HCT116 (cell line): ENCODE measurements at regions not wholly inside any gene's neighbourhood (a gene's known extent, or its start where the extent isn't known, plus 50 kb on each side); places are given as distances from the start of the nearest gene placed in this dataset.

Experiments
- ATAC-seq: fragments of 200-7000 bp; cut with Tn5 transposase; 2 replicates; pipeline ENCODE4 v1.9.1; 2020; ENCODE audit warnings: mild to moderate bottlenecking, moderate library complexity
- BruUV-seq: library from RNA; stranded (reverse); fragments of 400-500 nt; replicated peaks from 2 replicates; lab custom pipeline; 2021; lab: Mats Ljungman, UMichigan
- CTCF ChIA-PET: fragments of 300-600 bp; sonication (Branson Sonifier 250); formaldehyde crosslinking; loops from one replicate; lab custom pipeline; 2021; ENCODE audit warnings: antibody characterized with exemption; lab: Charles Lee
- POLR2A ChIA-PET: fragments of 300-600, 350-600 bp; sonication (Branson Sonifier 250); formaldehyde crosslinking; loops from one replicate; lab custom pipeline; 2021; ENCODE audit warnings: antibody characterized with exemption; lab: Charles Lee
- RAD21 ChIA-PET, 2 experiments: fragments of 300-600 bp; sonication (Branson Sonifier 250); formaldehyde crosslinking; loops; one replicate each; lab custom pipeline; 2023; ENCODE audit warnings: low total read pairs in 2 of 2; ENCODE audit not compliant: uncharacterized antibody in 2 of 2, unreplicated experiment in 2 of 2, low non-redundant PET in 1 of 2; lab: Charles Lee
- DNase-seq: peaks from one replicate; pipeline ENCODE4 v3.0.0-alpha.2; 2010; ENCODE audit warnings: low read depth, low spot score
- H2AFZ ChIP-seq: fragments of 200-600 bp; shearing (Covaris generic), sonication (generic); 2 replicates; pipeline ENCODE4 v1.6.1; 2017; ENCODE audit warnings: low read depth, mixed run types, mixed read lengths, antibody characterized with exemption, low read length; ENCODE audit not compliant: poor library complexity, severe bottlenecking
- H3K27ac ChIP-seq: 2 replicates; pipeline ENCODE4 v1.5.1; 2012; ENCODE audit warnings: low read depth, low read length
- H3K27me3 ChIP-seq: fragments of 200-600 bp; sonication (generic); 2 replicates; pipeline ENCODE4 v1.6.1; 2016; ENCODE audit warnings: mixed run types, low read length, mixed read lengths; ENCODE audit not compliant: insufficient read depth
- H3K36me3 ChIP-seq, 2 experiments: fragments of 200-500 bp in 1 of 2; fragments of 200-600 bp in 1 of 2; sonication (Bioruptor generic) in 1 of 2; sonication (generic) in 1 of 2; 2 replicates each; pipeline versions ENCODE4 v1.5.1 to v1.6.1; 2014 to 2016; ENCODE audit warnings: low read length in 2 of 2, inconsistent platforms in 1 of 2, mixed read lengths in 1 of 2, mixed run types in 1 of 2; ENCODE audit not compliant: insufficient read depth in 2 of 2, control insufficient read depth in 1 of 2
- H3K4me1 ChIP-seq, 2 experiments: fragments of 200-600 bp in 1 of 2; sonication (generic) in 1 of 2; 2 replicates each; pipeline versions ENCODE4 v1.5.1 to v1.6.1; 2012 to 2017; ENCODE audit warnings: low read length in 2 of 2, inconsistent platforms in 1 of 2, mild to moderate bottlenecking in 1 of 2, mixed read lengths in 1 of 2, mixed run types in 1 of 2, moderate library complexity in 1 of 2; ENCODE audit not compliant: insufficient read depth in 2 of 2, control insufficient read depth in 1 of 2
- H3K4me2 ChIP-seq: fragments of 200-600 bp; sonication (generic); 2 replicates; pipeline ENCODE4 v1.6.1; 2017; ENCODE audit warnings: mixed run types, low read length, mixed read lengths
- H3K4me3 ChIP-seq, 2 experiments: fragments of 200-600 bp in 1 of 2; sonication (generic) in 1 of 2; replicated peaks in 1 of 2; 2 replicates each; pipeline ENCODE4 v1.5.1; 2011 to 2016; ENCODE audit warnings: low read length in 2 of 2, control low read depth in 1 of 2, low read depth in 1 of 2, mild to moderate bottlenecking in 1 of 2, mixed read lengths in 1 of 2, mixed run types in 1 of 2
- H3K79me2 ChIP-seq: fragments of 200-600 bp; sonication (generic); 2 replicates; pipeline ENCODE4 v1.6.1; 2017; ENCODE audit warnings: mild to moderate bottlenecking, mixed run types, low read length, moderate library complexity, mixed read lengths; ENCODE audit not compliant: insufficient read depth
- H3K9ac ChIP-seq: fragments of 200-600 bp; sonication (generic); 2 replicates; pipeline ENCODE4 v1.6.1; 2016; ENCODE audit warnings: low read length, mixed read lengths
- H3K9me2 ChIP-seq: fragments of 200-600 bp; sonication (generic), shearing (Covaris generic); 2 replicates; pipeline ENCODE4 v1.6.1; 2017; ENCODE audit warnings: mixed run types, mild to moderate bottlenecking, moderate library complexity; ENCODE audit not compliant: insufficient read depth
- H3K9me3 ChIP-seq, 2 experiments: fragments of 200-500 bp in 1 of 2; fragments of 200-600 bp in 1 of 2; sonication (Bioruptor generic) in 1 of 2; sonication (generic) in 1 of 2; 2 replicates each; pipeline ENCODE4 v1.6.1; 2014 to 2017; ENCODE audit warnings: low read length in 2 of 2, mixed read lengths in 2 of 2, inconsistent platforms in 1 of 2, low read depth in 1 of 2, mild to moderate bottlenecking in 1 of 2, mixed run types in 1 of 2, moderate library complexity in 1 of 2; ENCODE audit not compliant: control insufficient read depth in 1 of 2, insufficient read depth in 1 of 2
- H4K20me1 ChIP-seq: fragments of 200-600 bp; sonication (generic), shearing (Covaris generic); 2 replicates; pipeline ENCODE4 v1.6.1; 2017; ENCODE audit warnings: mixed run types, mild to moderate bottlenecking, moderate library complexity; ENCODE audit not compliant: insufficient read depth
- ATF3 ChIP-seq: IDR thresholded peaks from 2 replicates; pipeline ENCODE4 v1.6.1; 2012
- CEBPB ChIP-seq: IDR thresholded peaks from 2 replicates; pipeline ENCODE4 v1.6.1; 2012; ENCODE audit warnings: low read depth
- FOSL1 ChIP-seq: IDR thresholded peaks from 2 replicates; pipeline ENCODE4 v1.6.1; 2012; ENCODE audit warnings: low read depth
- JUND ChIP-seq: IDR thresholded peaks from 2 replicates; pipeline ENCODE4 v1.6.1; 2012
- YY1 ChIP-seq: IDR thresholded peaks from 2 replicates; pipeline ENCODE4 v1.6.1; 2011; ENCODE audit warnings: low read length, low read depth, moderate library complexity, mild to moderate bottlenecking; ENCODE audit not compliant: insufficient replicate concordance; ENCODE audit errors: extremely low read depth
- intact Hi-C: fragments of 100-400 bp; cut with micrococcal nuclease; formaldehyde crosslinking; loops from 2 replicates; pipeline ENCODE4 v1.10.0; 2022

DNA sequence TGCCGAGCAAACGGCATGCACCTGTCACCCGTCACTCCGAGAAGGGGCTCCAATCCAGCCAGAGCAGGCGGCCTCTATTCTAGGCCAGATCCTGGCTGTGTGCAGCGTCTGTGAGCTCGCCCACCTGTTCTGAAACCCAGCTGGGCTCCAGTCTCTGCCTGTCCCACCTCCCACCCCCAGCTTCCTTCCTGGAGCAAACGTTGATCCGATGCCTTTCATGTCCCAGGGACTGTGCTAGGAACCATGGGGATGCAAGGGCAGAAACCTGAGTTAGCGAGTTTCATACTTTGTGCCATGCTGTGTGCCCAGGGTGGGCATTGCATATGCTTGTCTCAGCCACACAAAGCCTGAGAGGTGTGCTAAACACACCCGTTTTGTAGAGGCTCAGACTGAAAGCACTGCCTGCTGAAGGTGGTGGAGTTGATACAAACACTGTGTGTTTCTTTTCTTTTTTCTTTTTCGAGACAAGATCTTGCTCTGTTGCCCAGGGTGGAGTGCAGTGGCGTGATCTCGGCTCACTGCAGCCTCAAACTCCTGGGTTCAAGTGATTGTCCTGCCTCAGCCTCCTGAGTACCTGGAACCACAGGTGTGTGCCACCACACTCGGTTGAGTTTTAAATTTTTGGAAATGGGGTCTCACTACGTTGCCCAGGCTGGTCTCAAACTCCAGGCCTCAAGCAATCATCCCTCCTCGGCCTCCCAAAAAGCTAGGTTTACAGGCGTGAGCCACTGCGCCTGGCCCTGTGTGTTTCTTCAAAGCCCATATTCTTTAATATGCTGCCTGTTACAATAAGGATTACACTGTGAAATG lies 84.1 kb upstream of the MED13L start:
- Histone ChIP-seq H3K79me2 (no peaks in the 10 kb centered on the region), H4K20me1 (no peaks in the 10 kb centered on the region), H3K4me2 (no peak overlapping the region), H3K27ac (no peak overlapping the region), H2AFZ (no peak overlapping the region), H3K9me3 (no peaks in the 10 kb centered on the region), H3K36me3 (no peaks in the 10 kb centered on the region), H3K27me3 (no peaks in the 10 kb centered on the region), H3K4me1 (peaks cover 25 to 36% of the 10 kb centered on the region in 2 experiments), H3K9me2 (no peaks in the 10 kb centered on the region), H3K4me3 (no peak overlapping the region), H3K9ac (no peak overlapping the region)
- BruUV-seq: no TSS peak
- CTCF ChIA-PET: no interaction called here
- intact Hi-C loops: no loop called here
- no peak for DNase-seq
- POLR2A ChIA-PET: no interaction called here
- no peak for TF ChIP-seq CEBPB
- no peak for TF ChIP-seq ATF3
- RAD21 ChIA-PET: no interaction called here
- no peak for ATAC-seq

DNA sequence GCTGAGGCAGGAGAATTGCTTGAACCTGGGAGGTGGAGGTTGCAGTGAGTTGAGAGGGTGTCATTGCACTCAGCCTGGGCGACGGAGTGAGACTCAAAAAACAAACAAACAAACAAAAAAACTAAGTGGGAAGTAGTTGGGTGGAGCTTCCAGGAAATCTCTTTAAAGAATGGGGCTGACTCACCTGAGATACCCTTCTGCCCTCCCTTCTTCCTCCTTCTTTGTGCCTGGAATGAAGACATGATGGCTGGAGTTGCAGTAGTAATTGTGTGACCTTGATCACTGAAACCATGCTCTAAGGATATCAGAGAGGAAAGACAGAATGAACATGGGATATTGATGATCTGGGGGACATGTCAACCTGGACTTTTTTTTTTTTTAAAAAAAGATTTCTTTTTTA lies 87.6 kb upstream of the MED13L start:
- H2AFZ ChIP-seq: peak overlapping the region; percentile 34
- no peak overlapping the region for H3K9ac ChIP-seq
- H3K9me3 ChIP-seq: no peaks in the 10 kb centered on the region
- DNase-seq (no peak), ATAC-seq (peak; percentile 56; the same call in 1 of the 2 replicates)
- POLR2A ChIA-PET: no interaction called here
- H3K4me3 ChIP-seq: no peak overlapping the region
- RAD21 ChIA-PET: no interaction called here
- intact Hi-C loops: no loop called here
- peaks cover 14 to 21% of the 10 kb centered on the region in 2 experiments for H3K4me1 ChIP-seq
- H3K36me3 ChIP-seq: no peaks in the 10 kb centered on the region
- H3K4me2 ChIP-seq: peak overlapping the region; percentile 32
- no peaks in the 10 kb centered on the region for H3K9me2 ChIP-seq
- peak; percentile 34; the same call in 1 of the 2 replicates for TF ChIP-seq FOSL1
- 0 out of 2 replicates have a peak, but pooled peaks have one; percentile 13 for TF ChIP-seq JUND
- no peak for TF ChIP-seq YY1
- no peaks in the 10 kb centered on the region for H4K20me1 ChIP-seq
- no peaks in the 10 kb centered on the region for H3K27me3 ChIP-seq
- BruUV-seq: no TSS peak
- CTCF ChIA-PET: no interaction called here
- no peak overlapping the region for H3K27ac ChIP-seq
- no peaks in the 10 kb centered on the region for H3K79me2 ChIP-seq
